Panc1 (cell line): ENCODE measurements at regions not wholly inside any gene's neighbourhood (a gene's known extent, or its start where the extent isn't known, plus 50 kb on each side); places are given as distances from the start of the nearest gene placed in this dataset.

Experiments used
- ATAC-seq: fragments of 200-7000 bp; cut with Tn5 transposase; 2 replicates; pipeline ENCODE4 v1.9.1; 2020; ENCODE audit warnings: mild to moderate bottlenecking, moderate library complexity
- BruUV-seq: library from RNA; stranded (reverse); fragments of 400-500 nt; replicated peaks from 2 replicates; lab custom pipeline; 2021; lab: Mats Ljungman, UMichigan
- CTCF ChIA-PET: fragments of 300-600 bp; sonication (Branson Sonifier 250); formaldehyde crosslinking; loops from one replicate; lab custom pipeline; 2022; ENCODE audit warnings: antibody characterized with exemption; lab: Charles Lee
- POLR2A ChIA-PET: fragments of 300-600 bp; sonication (Branson Sonifier 250); formaldehyde crosslinking; loops from one replicate; lab custom pipeline; 2022; ENCODE audit warnings: antibody characterized with exemption; lab: Charles Lee
- DNase-seq: peaks from one replicate; pipeline ENCODE4 v3.0.0-alpha.2; 2010; ENCODE audit warnings: low read depth, low spot score
- H3K27ac ChIP-seq: 2 replicates; pipeline ENCODE4 v1.5.1; 2011; ENCODE audit warnings: mild to moderate bottlenecking, low read length, inconsistent platforms
- H3K27me3 ChIP-seq: fragments of 200-500 bp; sonication (Bioruptor generic); 2 replicates; pipeline ENCODE4 v1.6.0; 2014; ENCODE audit warnings: low read length, inconsistent platforms; ENCODE audit not compliant: control insufficient read depth, insufficient read depth
- H3K36me3 ChIP-seq: fragments of 200-500 bp; sonication (Bioruptor generic); 2 replicates; pipeline ENCODE4 v1.5.1; 2014; ENCODE audit warnings: inconsistent platforms, mild to moderate bottlenecking, low read length, moderate library complexity; ENCODE audit not compliant: control insufficient read depth, insufficient read depth
- H3K4me1 ChIP-seq: 2 replicates; pipeline ENCODE4 v1.5.1; 2011; ENCODE audit warnings: inconsistent platforms, mild to moderate bottlenecking, low read length, moderate library complexity; ENCODE audit not compliant: control insufficient read depth, insufficient read depth
- H3K4me3 ChIP-seq, 2 experiments: 2 replicates each; pipeline ENCODE4 v1.5.1; 2011 to 2012; ENCODE audit warnings: low read depth in 2 of 2, low read length in 2 of 2, mild to moderate bottlenecking in 2 of 2, inconsistent platforms in 1 of 2, moderate library complexity in 1 of 2
- H3K9me3 ChIP-seq: fragments of 200-500 bp; sonication (Bioruptor generic); 2 replicates; pipeline ENCODE4 v1.5.1; 2014; ENCODE audit warnings: low read depth, mild to moderate bottlenecking, inconsistent platforms, low read length, moderate library complexity; ENCODE audit not compliant: control insufficient read depth, insufficient read depth
- CTCF ChIP-seq: fragments of 450-650 bp; IDR thresholded peaks from 2 replicates; pipeline ENCODE4 v1.5.1; 2017; ENCODE audit warnings: mild to moderate bottlenecking
- POLR2AphosphoS5 ChIP-seq: IDR thresholded peaks from 2 replicates; pipeline ENCODE4 v1.6.1; 2012; ENCODE audit warnings: mild to moderate bottlenecking, low read depth, low read length, moderate library complexity
- REST ChIP-seq, 2 experiments: IDR thresholded peaks; 2 replicates each; pipeline ENCODE4 v1.6.1; 2011 to 2012; ENCODE audit warnings: low read depth in 2 of 2, control low read depth in 1 of 2, low read length in 1 of 2, mild to moderate bottlenecking in 1 of 2, moderate library complexity in 1 of 2; ENCODE audit not compliant: insufficient read depth in 1 of 2
- SIN3A ChIP-seq: IDR thresholded peaks from 2 replicates; pipeline ENCODE4 v1.6.1; 2012; ENCODE audit warnings: low read depth, mild to moderate bottlenecking, low read length, moderate library complexity, borderline replicate concordance; ENCODE audit not compliant: insufficient read depth
- TCF7L2 ChIP-seq: IDR thresholded peaks from 2 replicates; pipeline ENCODE4 v1.6.1; 2011; ENCODE audit warnings: mild to moderate bottlenecking, low read depth, low read length, inconsistent platforms
- in situ Hi-C: cut with HindIII; loops from 2 replicates; pipeline ENCODE4 v1.10.0; 2016; ENCODE audit warnings: low sequenced_read_pairs, low pct_unique_long_range_greater_than_20kb
- intact Hi-C: fragments of 100-400 bp; cut with micrococcal nuclease; formaldehyde crosslinking; loops from one replicate; pipeline ENCODE4 v1.10.0; 2022; ENCODE audit not compliant: unreplicated experiment

GRCh38 chr18:41320100-41320499, 634.9 kb upstream of the PIK3C3 start:
- no peak for DNase-seq

GRCh38 chr18:41315134-41315533, 639.9 kb upstream of the PIK3C3 start:
- DNase-seq = no peak
- no peaks in the 10 kb centered on the region for H3K4me1 ChIP-seq
- H3K36me3 ChIP-seq = no peaks in the 10 kb centered on the region
- ChIA-PET POLR2A (no interaction called here), CTCF (no interaction called here)
- H3K27ac ChIP-seq = no peak overlapping the region
- no TSS peak for BruUV-seq
- H3K4me3 ChIP-seq = no peak overlapping the region
- no peaks in the 10 kb centered on the region for H3K27me3 ChIP-seq
- H3K9me3 ChIP-seq = no peaks in the 10 kb centered on the region
- intact Hi-C loops = no loop called here
- ATAC-seq = no peak
- TF ChIP-seq SIN3A (no peak), REST (IDR thresholded peaks at IDR 0.05; ENCODE audit: insufficient read depth in 1 of 2, low read depth in 2 of 2, low read length in 1 of 2) (no peak), POLR2AphosphoS5 (no peak), TCF7L2 (no peak), CTCF (no peak)
- in situ Hi-C loops = no loop called here

More at GRCh38 chr18:41320100-41320499, 634.9 kb upstream of the PIK3C3 start:
- no peak overlapping the region for H3K4me3 ChIP-seq
- TF ChIP-seq CTCF = no peak
- no peaks in the 10 kb centered on the region for H3K27me3 ChIP-seq
- ATAC-seq = no peak
- BruUV-seq = no TSS peak
- CTCF ChIA-PET = no interaction called here
- POLR2A ChIA-PET = no interaction called here
- in situ Hi-C loops (no loop called here), intact Hi-C loops (no loop called here)
- H3K36me3 ChIP-seq = no peaks in the 10 kb centered on the region
- no peak overlapping the region for H3K27ac ChIP-seq
- H3K4me1 ChIP-seq = no peaks in the 10 kb centered on the region
- H3K9me3 ChIP-seq = no peaks in the 10 kb centered on the region
